IMR-90 (cell line): ENCODE measurements at regions not wholly inside any gene's neighbourhood (a gene's known extent, or its start where the extent isn't known, plus 50 kb on each side); places are given as distances from the start of the nearest gene placed in this dataset.

Experiments used
- ATAC-seq: fragments of 200-7000 bp; cut with Tn5 transposase; 2 replicates; pipeline ENCODE4 v1.9.1; 2020; ENCODE audit warnings: low read depth, mild to moderate bottlenecking, moderate library complexity
- BruUV-seq: library from RNA; stranded (reverse); fragments of 400-500 nt; replicated peaks from 2 replicates; lab custom pipeline; 2021; lab: Mats Ljungman, UMichigan
- CTCF ChIA-PET: fragments of 300-600 bp; formaldehyde crosslinking; extraction: SDS; loops from one replicate; lab custom pipeline; 2021; ENCODE audit warnings: antibody characterized with exemption; lab: Yijun Ruan, JAX
- POLR2A ChIA-PET: fragments of 300-600 bp; sonication (Branson Sonifier 250); formaldehyde crosslinking; loops from one replicate; lab custom pipeline; 2022; ENCODE audit warnings: antibody characterized with exemption; ENCODE audit not compliant: unreplicated experiment; lab: Charles Lee
- DNase-seq: peaks from one replicate; pipeline ENCODE4 v3.0.0; 2013
- H2AFZ ChIP-seq: replicated peaks from 2 replicates; pipeline ENCODE3; 2013; ENCODE audit warnings: low read length, mild to moderate bottlenecking; ENCODE audit not compliant: poor library complexity
- H2AK5ac ChIP-seq: 2 replicates; pipeline ENCODE4 v1.6.1; 2013; ENCODE audit warnings: low read depth, low read length, inconsistent platforms
- H2AK9ac ChIP-seq: replicated peaks from 2 replicates; pipeline ENCODE3; 2013; ENCODE audit warnings: mild to moderate bottlenecking, low read depth, low read length, moderate library complexity; ENCODE audit not compliant: poor library complexity
- H2BK120ac ChIP-seq: 2 replicates; pipeline ENCODE4 v1.6.1; 2013; ENCODE audit warnings: low read depth, low read length, inconsistent platforms
- H2BK15ac ChIP-seq: 3 replicates; pipeline ENCODE4 v1.6.1; 2013; ENCODE audit warnings: low read depth, low read length, inconsistent platforms
- H2BK20ac ChIP-seq: 2 replicates; pipeline ENCODE4 v1.6.1; 2013; ENCODE audit warnings: low read depth, mild to moderate bottlenecking, inconsistent platforms, low read length, moderate library complexity
- H2BK5ac ChIP-seq: 2 replicates; pipeline ENCODE4 v1.6.1; 2013; ENCODE audit warnings: mild to moderate bottlenecking, low read depth, low read length, inconsistent platforms; ENCODE audit not compliant: poor library complexity, severe bottlenecking
- H3K14ac ChIP-seq: replicated peaks from 2 replicates; pipeline ENCODE4 v1.6.1; 2013; ENCODE audit warnings: low read depth, low read length, inconsistent platforms
- H3K18ac ChIP-seq: 2 replicates; pipeline ENCODE4 v1.6.1; 2013; ENCODE audit warnings: low read depth, low read length, control low read depth
- H3K23ac ChIP-seq: 2 replicates; pipeline ENCODE4 v1.6.1; 2013; ENCODE audit warnings: low read depth, low read length, inconsistent platforms
- H3K27ac ChIP-seq: 2 replicates; pipeline ENCODE4 v1.5.1; 2013; ENCODE audit warnings: mild to moderate bottlenecking, control low read depth, low read length; ENCODE audit not compliant: insufficient read depth
- H3K27me3 ChIP-seq: 2 replicates; pipeline ENCODE4 v1.6.1; 2013; ENCODE audit warnings: low read length; ENCODE audit not compliant: control insufficient read depth, insufficient read depth
- H3K36me3 ChIP-seq: 2 replicates; pipeline ENCODE4 v1.6.1; 2013; ENCODE audit warnings: low read length, mixed read lengths; ENCODE audit not compliant: control insufficient read depth, insufficient read depth
- H3K4ac ChIP-seq: 2 replicates; pipeline ENCODE4 v1.6.1; 2013; ENCODE audit warnings: low read depth, low read length, inconsistent platforms
- H3K4me1 ChIP-seq: 2 replicates; pipeline ENCODE4 v1.6.1; 2013; ENCODE audit warnings: low read length, mixed read lengths; ENCODE audit not compliant: control insufficient read depth, insufficient read depth
- H3K4me2 ChIP-seq: 2 replicates; pipeline ENCODE4 v1.6.1; 2013; ENCODE audit warnings: low read depth, mild to moderate bottlenecking, control low read depth, low read length, moderate library complexity
- H3K4me3 ChIP-seq: 2 replicates; pipeline ENCODE4 v1.5.1; 2013; ENCODE audit warnings: low read depth, mild to moderate bottlenecking, control low read depth, low read length, moderate library complexity; ENCODE audit not compliant: insufficient read depth
- H3K56ac ChIP-seq: 2 replicates; pipeline ENCODE4 v1.6.1; 2013; ENCODE audit warnings: low read length, inconsistent platforms; ENCODE audit not compliant: insufficient read depth; ENCODE audit errors: extremely low read depth
- H3K79me1 ChIP-seq, 2 experiments: 2 replicates each; pipeline ENCODE4 v1.6.1; 2013; ENCODE audit warnings: low read length in 2 of 2, inconsistent platforms in 1 of 2, low read depth in 1 of 2
- H3K9ac ChIP-seq: 2 replicates; pipeline ENCODE4 v1.6.1; 2013; ENCODE audit warnings: low read depth, low read length, control low read depth
- H3K9me1 ChIP-seq: 2 replicates; pipeline ENCODE4 v1.6.1; 2013; ENCODE audit warnings: low read length, inconsistent platforms; ENCODE audit not compliant: insufficient read depth
- H3K9me3 ChIP-seq: 2 replicates; pipeline ENCODE4 v1.6.1; 2013; ENCODE audit warnings: low read length; ENCODE audit not compliant: control insufficient read depth, insufficient read depth
- H4K20me1 ChIP-seq: 2 replicates; pipeline ENCODE4 v1.6.1; 2013; ENCODE audit warnings: low read length, inconsistent platforms; ENCODE audit not compliant: insufficient read depth
- H4K5ac ChIP-seq: 2 replicates; pipeline ENCODE4 v1.6.1; 2013; ENCODE audit warnings: mild to moderate bottlenecking, low read depth, low read length, control low read depth
- H4K8ac ChIP-seq, 2 experiments: 2 replicates each; pipeline ENCODE4 v1.6.1; 2013; ENCODE audit warnings: low read depth in 2 of 2, low read length in 2 of 2, control low read depth in 1 of 2, inconsistent platforms in 1 of 2
- H4K91ac ChIP-seq: 2 replicates; pipeline ENCODE4 v1.6.1; 2013; ENCODE audit warnings: low read depth, low read length, inconsistent platforms; ENCODE audit not compliant: insufficient read depth
- MAFK ChIP-seq: IDR thresholded peaks from 2 replicates; pipeline ENCODE4 v1.6.1; 2012; ENCODE audit warnings: low read depth, low read length, improper control_type of control experiment
- POLR2A ChIP-seq: IDR thresholded peaks from 2 replicates; pipeline ENCODE4 v1.6.1; 2012; ENCODE audit warnings: mild to moderate bottlenecking, low read depth, low read length
- WGBS, 2 experiments: methylation state at CpG; one replicate each; pipeline versions ENCODE4 v1.1.5 to v1.1.7; 2013; ENCODE audit warnings: missing lambda C conversion rate in 2 of 2; ENCODE audit not compliant: insufficient read length in 1 of 2; ENCODE audit errors: extremely low coverage in 2 of 2; 5-methylcytosine and 5-hydroxymethylcytosine counted together
- dilution Hi-C: fragments of 300-500 bp; cut with HindIII; formaldehyde crosslinking; loops from one replicate; pipeline ENCODE4 v1.14.3; 2018; ENCODE audit warnings: low sequenced_read_pairs; ENCODE audit not compliant: unreplicated experiment
- in situ Hi-C: fragments of 300-500 bp; cut with MboI; formaldehyde crosslinking; loops from 3 replicates; pipeline ENCODE4 v1.14.3; 2019; ENCODE audit warnings: low sequenced_read_pairs, inconsistent platforms, mixed read lengths
- intact Hi-C: fragments of 100-400 bp; cut with micrococcal nuclease; formaldehyde crosslinking; loops from 2 replicates; pipeline ENCODE4 v1.10.0; 2022

DNA sequence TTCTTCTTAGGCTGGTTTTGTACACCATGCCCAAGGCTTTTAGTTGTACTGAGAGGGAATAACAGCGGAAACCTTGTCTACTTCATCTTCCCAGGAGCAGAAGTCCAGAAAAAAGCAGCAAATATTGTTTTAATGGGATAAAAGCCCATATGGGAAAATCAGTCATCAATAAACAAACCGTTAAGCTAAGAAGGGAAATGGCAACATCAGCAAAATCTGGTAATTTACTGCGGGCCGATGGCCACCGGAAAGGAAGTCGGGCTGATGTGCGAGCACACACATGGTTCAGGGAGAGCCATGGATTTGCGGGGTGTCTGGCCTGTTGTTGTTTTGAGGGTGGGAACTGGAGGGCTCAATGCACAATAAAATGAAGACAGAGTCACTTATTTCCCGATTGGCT, 300.7 kb upstream of the RAB6C start:
- H3K9me1 ChIP-seq = no peaks in the 10 kb centered on the region
- H2AK5ac ChIP-seq = no peak overlapping the region
- H3K56ac ChIP-seq = no peak overlapping the region
- intact Hi-C loops (no loop called here), in situ Hi-C loops (no loop called here), dilution Hi-C loops (no loop called here)
- H3K9me3 ChIP-seq = peaks cover 20% of the 10 kb centered on the region
- no peak overlapping the region for H4K8ac ChIP-seq
- no peaks in the 10 kb centered on the region for H4K20me1 ChIP-seq
- no peak overlapping the region for H2BK15ac ChIP-seq
- TF ChIP-seq MAFK = peak; percentile 64
- TF ChIP-seq POLR2A = no peak
- no peak overlapping the region for H3K14ac ChIP-seq
- no peak overlapping the region for H2AK9ac ChIP-seq
- POLR2A ChIA-PET = no interaction called here
- no peaks in the 10 kb centered on the region for H3K27me3 ChIP-seq
- CTCF ChIA-PET = no interaction called here
- H4K5ac ChIP-seq = no peak overlapping the region
- ATAC-seq = no peak
- H3K4me1 ChIP-seq = no peaks in the 10 kb centered on the region
- H3K4me3 ChIP-seq = no peak overlapping the region
- no peak overlapping the region for H3K18ac ChIP-seq
- no peaks in the 10 kb centered on the region for H3K36me3 ChIP-seq
- BruUV-seq = no TSS peak
- H2BK20ac ChIP-seq = no peak overlapping the region
- no peak overlapping the region for H2BK5ac ChIP-seq
- no peak for DNase-seq
- H2AFZ ChIP-seq = no peak overlapping the region
- no peak overlapping the region for H3K4ac ChIP-seq
- H3K79me1 ChIP-seq = no peaks in the 10 kb centered on the region
- no peak overlapping the region for H3K27ac ChIP-seq
- no peak overlapping the region for H3K23ac ChIP-seq
- H3K4me2 ChIP-seq = no peak overlapping the region
- no peak overlapping the region for H3K9ac ChIP-seq
- 47% methylated on average over 3 of the region's 9 CpGs; no CpG with 5 or more reads in 1 of the 2 experiments for whole genome bisulfite sequencing, 2 experiments
- no peak overlapping the region for H2BK120ac ChIP-seq
- H4K91ac ChIP-seq = no peak overlapping the region
